GM19035 (cell line): ENCODE measurements at regions not wholly inside any gene's neighbourhood (a gene's known extent, or its start where the extent isn't known, plus 50 kb on each side); places are given as distances from the start of the nearest gene placed in this dataset.
"Not testable (repeated sequence)": the region's sequence is repeated elsewhere in the genome, so short reads cannot be mapped to it uniquely, and the experiment has no call there.

Experiments
- ATAC-seq: cut with Tn5 transposase; IDR thresholded peaks from one replicate; pipeline ENCODE4 v1.9.1; 2021; ENCODE audit not compliant: unreplicated experiment

DNA sequence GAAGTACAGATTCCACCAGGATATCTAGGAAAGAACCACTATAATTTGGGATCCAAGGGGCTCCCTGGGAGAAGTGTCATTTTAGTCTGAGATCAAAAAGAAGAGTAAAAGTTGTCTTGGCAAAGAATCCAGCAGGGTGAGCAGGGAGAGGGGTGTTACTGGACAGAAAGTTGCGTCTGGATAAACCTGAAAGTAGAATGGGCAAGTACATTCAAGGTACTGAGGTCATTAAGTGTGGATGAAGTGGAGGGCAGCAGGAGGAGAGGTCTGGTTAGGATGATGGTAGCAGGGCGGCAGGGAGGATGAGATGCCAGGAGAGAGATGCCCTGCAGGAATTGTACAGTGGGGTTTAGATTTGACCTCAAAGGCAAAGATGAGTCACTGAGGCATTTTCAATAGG lies 253.3 kb downstream of the KLF13 start:
- no peak for ATAC-seq

DNA sequence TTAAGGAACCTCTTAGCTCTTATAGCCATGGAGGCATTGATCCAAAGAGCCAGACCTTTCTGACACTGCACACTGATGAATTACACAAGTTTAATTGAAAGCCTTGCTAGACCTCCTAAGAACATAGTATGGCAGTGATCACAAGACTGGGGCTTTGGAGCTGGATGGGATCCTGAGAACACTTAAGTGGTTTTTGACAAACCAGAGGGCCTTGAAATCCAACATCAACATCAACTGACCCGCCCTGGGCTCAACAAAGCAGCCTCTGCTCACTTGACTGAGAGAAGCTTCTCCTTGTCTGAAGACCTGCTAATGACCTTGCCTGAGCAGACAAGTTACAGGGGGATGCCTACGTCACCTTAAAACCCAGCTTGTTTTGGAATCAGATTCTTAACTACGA lies 257.6 kb downstream of the KLF13 start:
- ATAC-seq: no peak

DNA sequence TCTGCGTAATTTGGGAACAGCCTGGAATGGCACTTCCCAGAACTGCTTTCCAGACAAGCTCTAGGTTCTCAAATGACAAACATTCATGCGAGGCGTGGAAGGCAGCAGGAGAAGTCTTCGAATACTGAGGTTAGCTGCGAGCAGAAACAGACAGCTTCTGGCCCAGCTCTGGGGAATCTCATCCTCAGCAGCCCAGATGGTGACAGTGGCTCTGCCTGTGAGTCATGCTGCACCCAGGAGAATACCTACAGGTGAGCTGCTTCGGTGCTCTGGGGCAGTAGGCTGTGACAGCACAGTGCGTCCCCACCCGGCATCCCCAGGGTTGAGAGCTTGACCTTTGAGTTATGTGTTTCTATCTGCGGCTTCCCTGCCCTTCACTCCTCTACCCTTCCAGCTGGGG lies 258.6 kb downstream of the KLF13 start:
- no peak for ATAC-seq

DNA sequence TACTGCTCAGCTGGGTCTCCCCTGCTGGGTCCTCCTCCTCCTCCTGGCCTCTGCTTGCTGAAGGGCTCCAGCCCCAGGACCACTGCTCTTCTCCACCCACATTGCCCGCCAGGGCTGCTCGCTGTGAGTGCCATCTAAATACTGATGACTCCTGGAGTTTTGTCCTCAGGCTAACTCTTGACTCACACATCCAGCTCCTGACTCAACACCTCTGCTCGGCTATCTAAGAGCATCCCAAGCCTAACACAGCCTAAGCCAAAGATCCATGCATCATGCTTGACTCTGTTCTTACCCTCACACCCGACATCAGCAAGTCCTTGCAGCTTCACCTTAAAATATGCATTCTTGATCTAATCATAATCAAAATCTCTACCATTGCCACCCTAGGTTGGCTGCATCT lies 260.2 kb downstream of the KLF13 start:
- no peak for ATAC-seq

DNA sequence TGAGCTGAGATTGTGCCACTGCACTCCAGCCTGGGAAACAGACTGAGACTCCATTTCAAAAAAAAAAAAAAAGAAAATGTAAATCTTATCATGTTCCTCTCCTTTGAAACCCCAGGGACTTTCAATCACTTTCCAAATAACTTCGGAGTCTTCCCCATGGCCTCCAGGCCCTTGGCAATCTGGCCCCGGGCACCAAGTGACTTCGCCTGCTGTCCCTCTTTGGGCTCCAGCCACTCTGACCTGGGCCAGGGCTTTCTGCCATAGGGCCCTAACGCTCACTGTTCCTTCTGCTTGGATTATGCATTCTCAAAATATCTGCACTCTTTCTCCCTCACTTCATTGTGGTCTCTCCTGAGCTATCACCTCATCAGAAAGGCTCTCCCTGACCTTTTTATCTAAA lies 260.9 kb downstream of the KLF13 start:
- no peak for ATAC-seq

DNA sequence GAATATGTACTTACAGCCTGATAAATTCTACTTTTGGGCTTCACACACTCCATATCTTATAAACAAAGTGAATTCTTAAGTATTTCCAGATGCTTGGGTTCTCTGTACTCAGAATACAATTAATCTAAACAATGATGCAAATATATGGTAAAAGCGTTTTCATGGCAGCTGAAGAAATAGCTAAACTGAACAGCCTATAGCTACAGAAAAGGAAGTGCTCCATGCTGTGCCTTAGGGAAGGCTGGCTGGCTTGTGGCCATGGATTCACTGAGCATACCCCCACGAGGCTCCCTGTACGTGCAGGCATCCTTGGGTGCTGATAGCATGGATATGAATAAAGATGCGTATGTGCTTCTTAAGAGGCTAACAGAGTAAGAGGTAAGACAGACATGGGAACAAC lies 264.0 kb downstream of the KLF13 start:
- ATAC-seq: no peak

DNA sequence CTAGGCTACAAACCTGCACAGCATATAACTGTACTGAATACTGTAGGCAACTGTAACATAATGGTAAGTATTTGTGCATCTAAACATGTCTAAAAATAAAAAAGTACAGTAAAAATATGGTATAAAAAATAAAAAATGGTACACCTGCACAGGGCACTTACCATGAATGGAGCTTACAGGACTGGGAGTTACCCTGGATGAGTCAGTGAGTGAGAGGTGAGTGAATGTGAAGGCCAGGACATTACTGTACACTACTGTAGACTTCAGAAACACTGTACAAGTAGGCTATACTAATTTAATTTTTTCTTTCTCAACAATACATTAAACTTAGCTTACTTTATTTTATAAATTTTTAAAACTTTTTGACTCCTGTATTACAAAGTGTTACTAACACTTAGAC lies 265.3 kb downstream of the KLF13 start:
- ATAC-seq: no peak

DNA sequence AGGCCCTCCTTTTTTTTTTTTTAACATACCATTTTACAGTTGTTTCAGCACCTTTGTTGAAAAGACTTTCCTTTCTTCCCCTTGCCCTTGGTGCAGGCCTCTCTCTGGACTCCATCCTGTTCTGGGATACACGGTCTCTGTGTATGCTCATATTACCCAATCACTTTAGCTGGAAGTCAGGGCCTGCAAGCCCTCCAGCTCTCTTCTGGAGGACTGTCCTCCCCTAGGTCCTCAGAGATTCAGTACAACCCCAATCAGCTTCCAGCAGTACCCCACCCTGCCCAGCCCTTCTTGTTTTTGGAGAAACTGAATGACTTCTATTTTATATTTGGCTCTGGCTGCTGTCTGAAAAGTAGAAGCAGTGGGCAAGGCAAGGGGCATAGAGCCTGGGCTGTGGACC lies 270.8 kb downstream of the KLF13 start:
- no peak for ATAC-seq

DNA sequence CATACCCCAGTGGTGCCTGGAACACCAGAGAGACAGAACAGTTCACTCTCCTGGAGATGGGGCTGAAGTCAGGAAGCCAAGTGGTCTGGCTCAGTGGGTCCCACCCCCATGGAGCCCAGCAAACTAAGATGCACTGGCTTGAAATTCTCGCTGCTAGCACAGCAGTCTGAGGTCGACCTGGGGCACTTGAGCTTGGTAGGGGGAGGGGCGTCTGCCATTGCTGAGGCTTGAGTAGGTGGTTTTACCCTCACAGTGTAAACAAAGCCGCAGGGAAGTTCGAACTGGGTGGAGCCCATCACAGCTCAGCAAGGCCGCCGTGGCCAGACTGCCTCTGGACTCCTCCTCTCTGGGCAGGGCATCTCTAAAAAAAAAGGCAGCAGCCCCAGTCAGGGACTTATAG lies 272.0 kb downstream of the KLF13 start:
- no peak for ATAC-seq

DNA sequence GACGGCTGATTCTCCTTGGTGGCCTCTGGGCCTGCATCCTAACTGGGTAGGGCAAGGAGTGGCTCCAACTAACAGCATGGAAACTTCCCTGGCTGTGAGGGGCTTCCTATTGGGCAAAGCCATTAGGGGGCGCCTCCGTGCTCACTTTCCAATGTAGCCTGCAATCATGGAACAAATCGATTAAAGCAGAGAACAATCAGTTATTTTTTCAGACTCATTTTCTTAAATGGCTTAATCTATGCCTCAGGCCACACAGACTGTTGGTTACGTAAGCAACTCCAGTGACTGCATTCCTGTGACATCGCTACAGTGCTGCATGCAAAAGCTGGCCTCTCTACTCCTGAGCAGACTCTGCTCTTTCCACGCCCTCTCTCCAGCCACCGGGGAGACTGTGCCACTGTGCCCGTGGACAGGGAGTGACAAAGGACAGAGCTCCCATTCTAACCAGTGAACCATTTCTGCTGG lies 278.9 kb downstream of the KLF13 start:
- no peak for ATAC-seq

DNA sequence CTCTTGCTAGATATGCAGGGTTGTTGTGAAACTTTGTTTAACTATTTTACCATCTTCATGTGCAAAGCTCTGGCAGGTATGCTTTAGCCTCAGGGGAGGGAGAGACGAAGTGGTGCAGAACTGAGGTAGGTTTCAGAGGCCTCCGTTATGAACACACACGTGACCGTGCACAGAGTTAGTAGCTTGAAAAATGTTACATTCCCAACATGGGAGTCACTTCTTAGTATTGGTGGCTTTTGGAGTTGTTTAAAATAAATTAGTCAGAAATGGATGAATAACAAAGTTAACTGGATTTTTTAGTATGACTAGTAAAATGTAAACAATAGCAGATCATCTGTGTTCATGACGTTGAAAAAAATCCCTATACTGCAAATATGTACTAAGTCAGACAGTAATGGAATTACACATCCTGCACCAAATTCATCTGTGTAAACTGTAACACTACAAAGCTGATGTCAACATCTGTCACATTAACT lies 279.6 kb downstream of the KLF13 start:
- no peak for ATAC-seq

DNA sequence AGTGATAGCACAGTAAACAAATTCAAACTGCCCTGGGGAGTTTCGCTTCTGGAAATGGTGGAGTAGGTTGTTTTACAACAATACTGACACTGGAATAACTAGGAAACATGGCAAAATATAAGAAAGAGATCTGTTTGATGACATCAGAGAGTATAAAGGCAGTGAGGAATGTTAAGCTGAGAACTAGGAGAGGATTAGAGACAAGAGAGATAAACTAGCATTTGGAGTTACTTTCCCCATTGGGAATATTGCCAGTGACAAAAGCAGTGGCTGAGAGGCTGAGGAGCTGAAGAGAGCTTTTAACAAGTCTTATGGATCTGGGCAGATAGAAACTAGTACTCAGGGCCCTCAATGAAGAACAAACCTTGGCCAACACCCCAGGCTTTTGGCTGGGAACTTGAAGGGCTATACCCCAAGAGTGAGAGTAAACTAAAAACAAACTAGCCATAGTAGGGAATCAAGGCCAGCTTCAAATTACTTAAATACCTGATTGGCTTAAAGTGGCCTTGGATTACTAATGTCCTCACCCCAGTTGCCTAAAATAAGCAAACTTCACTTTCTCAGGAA lies 280.4 kb downstream of the KLF13 start:
- ATAC-seq: no peak

DNA sequence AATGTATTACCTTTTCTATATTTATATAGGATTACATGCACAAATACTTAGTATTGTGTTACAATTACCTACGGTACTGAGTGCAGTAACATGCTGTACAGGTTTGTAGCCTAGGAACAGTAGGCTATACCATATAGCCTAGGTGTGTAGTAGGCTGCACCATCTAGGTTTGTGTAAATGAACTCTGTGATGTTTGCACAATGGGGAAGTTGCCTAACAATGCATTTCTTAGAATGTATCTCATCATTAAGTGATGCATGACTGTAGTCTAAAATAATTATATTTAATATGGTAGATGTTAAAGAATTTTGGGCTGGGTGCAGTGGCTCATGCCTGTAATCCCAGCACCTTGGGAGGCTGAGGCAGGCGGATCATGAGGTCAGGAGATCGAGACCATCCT lies 281.0 kb downstream of the KLF13 start:
- ATAC-seq: no peak

DNA sequence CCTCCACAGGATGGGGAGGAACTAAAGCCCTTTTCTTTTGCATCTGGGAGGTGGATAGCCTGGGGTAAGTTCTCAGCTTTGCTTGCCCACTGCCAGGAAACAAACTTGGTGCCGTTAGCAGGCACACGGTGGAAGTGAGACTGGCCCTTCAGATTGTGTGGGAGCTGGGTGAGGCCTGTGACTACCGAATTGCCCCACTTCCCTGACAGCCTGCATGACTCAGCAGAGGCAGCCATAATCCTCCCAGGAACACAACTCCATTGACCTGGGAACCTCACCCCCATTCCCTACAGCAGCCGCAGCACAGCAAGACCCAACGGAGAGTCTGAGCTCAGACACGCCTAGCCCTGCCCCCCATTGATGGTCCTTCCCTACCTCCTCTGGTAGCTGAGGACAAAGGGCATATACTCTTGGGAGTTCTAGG lies 282.6 kb downstream of the KLF13 start:
- ATAC-seq: no peak

DNA sequence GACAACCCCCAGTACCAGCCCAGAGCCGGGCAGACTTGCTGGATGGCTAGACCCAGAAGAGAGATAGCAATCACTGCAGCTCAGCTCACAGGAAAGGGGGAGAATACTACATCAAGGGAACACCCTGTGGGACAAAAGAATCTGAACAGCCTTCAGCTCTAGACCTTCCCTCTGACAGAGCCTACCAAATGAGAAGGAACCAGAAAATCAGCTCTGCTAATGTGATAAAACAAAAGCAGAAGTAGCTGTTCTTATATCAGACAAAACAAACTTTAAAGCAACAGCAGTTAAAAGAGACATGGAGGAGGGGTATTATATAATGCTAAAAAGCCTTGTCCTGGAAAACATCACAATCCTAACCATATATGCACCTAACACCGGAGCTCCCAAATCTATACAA lies 283.3 kb downstream of the KLF13 start:
- ATAC-seq: no peak

DNA sequence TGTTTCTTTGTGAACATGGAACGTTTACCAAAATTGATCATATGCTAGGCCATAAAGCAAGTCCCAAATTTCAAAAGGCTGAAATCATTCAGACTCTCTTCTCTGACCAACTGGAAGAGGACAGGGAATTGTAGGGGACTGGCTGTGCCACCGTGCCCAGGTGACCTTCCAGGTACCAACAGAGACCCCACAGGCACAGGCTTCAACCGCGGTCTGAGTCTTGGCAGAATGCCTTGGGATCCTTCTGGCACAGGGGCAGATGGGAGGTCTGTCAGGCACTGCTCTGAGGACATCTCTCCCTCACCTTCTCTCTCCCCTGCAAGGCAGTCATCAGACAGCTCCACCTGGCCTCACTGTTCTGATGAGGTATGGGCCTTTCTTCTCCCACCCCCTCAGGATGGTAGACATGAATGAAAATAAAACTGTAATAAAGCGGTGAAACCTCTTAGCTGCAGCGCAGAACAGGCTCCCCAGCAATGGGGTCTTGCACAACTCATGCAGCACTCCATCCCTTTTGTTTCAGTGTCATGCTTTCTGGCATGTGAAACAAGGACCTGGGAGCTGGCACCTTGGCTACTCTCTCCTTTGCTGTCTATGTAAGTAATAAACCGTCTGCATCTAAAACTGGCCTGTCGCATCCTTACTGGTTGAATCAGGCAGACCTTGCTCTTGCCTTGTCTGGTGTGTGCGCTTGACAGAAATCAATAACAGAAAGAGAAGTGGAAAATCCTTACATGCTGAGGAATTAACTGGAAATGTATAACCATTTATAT lies 289.2 kb downstream of the KLF13 start:
- ATAC-seq: no peak

DNA sequence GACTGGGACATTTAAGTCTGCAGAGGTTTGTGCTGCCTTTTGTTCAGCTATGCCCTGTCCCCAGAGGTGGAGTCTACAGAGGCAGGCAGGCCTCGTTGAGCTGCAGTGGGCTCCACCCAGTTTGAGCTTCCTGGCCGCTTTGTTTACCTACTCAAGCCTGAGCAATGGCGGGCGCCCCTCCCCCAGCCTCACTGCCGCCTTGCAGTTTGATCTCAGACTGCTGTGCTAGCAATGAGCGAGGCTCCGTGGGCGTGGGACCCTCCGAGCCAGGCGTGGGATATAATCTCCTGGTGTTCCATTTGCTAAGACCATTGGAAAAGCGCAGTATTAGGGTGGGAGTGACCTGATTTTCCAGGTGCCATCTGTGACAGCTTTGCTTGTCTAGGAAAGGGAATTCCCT lies 296.7 kb downstream of the KLF13 start:
- ATAC-seq: not testable (repeated sequence)

DNA sequence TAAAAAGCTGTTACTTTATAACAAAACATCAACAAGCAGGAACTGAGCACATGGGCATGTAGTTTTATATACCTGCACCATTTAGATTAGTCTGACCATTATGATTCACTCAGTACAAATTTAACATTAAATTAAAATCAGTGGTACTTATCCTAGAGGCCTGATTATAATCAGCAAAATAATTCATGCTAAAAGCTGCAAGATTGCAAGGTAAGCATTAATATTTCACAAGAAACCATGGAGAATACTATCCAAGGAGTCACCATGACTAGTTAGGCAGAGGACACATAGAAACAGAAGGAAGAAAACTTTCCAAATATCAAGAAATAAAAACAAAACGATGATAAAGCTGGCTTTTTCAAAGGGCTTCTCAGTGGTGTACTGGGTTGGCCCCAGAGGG lies 297.5 kb downstream of the KLF13 start:
- ATAC-seq: not testable (repeated sequence)

DNA sequence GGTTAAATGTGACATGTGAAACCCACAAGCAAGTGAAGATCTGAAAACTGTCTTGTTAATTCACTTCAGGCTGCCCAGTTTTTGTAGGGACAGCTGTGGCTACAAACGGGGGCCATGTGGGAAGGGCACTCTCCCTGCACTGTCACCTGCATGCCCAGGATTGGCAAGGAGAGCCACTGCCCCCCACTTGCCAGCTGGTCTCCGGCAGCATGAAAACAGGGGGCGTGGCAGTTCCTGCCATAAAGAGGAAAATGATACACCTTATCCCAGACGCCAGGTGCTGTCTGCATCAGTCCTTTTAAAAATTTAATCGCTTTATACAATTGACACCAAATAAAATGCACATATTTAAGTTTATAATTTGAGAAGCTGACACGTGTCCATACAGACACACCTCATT lies 309.1 kb downstream of the KLF13 start:
- not testable (repeated sequence) for ATAC-seq

DNA sequence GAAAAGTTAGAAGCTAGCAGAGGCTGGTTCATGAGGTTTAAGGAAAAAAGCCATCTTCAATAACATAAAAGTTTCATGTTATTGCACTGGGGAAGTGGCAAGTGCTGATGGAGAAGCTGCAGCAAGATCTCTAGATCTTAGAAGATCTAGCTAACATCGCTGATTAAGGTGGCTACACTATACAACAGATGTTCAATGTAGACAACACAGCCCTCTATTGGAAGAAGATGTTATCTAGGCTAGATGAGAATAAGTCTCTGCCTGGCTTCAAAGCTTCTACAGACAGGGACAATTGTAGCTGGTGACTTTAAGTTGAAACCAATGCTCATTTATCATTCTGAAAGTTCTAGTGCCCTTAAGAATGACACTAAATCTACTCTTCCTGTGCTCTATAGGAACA lies 310.3 kb downstream of the KLF13 start:
- not testable (repeated sequence) for ATAC-seq

DNA sequence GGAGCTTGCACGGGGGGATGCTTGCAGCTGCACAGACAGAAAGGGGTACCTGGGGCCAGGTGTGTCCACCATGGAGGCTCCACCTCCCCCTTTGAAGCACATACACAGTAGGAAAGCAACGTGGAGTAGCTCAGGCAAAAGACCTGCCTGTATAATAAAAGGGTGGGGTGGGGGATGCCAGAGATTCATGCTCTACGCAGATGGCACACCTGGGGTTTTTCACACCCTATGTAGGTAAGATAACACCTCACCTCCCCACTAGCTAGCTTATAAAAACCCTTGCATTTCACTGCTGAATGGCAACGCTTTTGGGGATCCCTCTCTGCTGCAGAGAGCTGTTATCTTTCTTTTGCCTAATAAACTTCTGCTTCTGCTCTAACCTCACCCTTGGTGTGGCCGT lies 317.3 kb downstream of the KLF13 start:
- not testable (repeated sequence) for ATAC-seq

DNA sequence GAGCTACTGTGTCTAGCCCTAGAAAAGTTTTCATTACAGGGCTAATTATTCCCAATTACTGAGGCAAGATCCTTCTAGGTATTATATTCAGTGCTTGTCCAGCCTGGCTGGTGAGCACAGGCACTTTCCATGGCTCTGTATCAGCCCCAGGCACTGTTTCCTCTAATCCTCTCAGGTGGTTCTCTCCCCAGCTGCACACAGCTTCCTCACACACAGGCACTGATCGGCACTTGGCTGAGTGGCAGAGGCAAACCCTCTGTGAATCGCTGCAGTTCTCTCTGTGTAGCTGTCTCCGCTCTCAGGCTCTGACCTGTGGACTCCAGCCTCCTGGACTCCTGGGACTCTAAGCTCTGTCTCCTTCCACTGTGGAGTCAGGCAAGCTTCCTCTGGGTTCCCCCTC lies 318.1 kb downstream of the KLF13 start:
- ATAC-seq: not testable (repeated sequence)
